NT2/D1 (cell line): ENCODE measurements at regions not wholly inside any gene's neighbourhood (a gene's known extent, or its start where the extent isn't known, plus 50 kb on each side); places are given as distances from the start of the nearest gene placed in this dataset.

ENCODE experiments used
- DNase-seq: peaks from one replicate; pipeline ENCODE4 v3.0.0-alpha.2; 2011; ENCODE audit warnings: low read depth, low spot score
- H3K27me3 ChIP-seq: 2 replicates; pipeline ENCODE4 v1.6.0; 2011; ENCODE audit warnings: mild to moderate bottlenecking; ENCODE audit not compliant: insufficient read length, insufficient read depth
- H3K36me3 ChIP-seq: 2 replicates; pipeline ENCODE4 v1.6.1; 2011; ENCODE audit warnings: mild to moderate bottlenecking, low read length, mixed read lengths; ENCODE audit not compliant: insufficient read depth, insufficient read length
- H3K4me1 ChIP-seq: 2 replicates; pipeline ENCODE4 v1.5.1; 2011; ENCODE audit not compliant: insufficient read depth, insufficient read length
- H3K4me3 ChIP-seq: 2 replicates; pipeline ENCODE4 v1.5.1; 2011; ENCODE audit warnings: low read depth; ENCODE audit not compliant: insufficient read length
- H3K9ac ChIP-seq: 2 replicates; pipeline ENCODE4 v1.6.0; 2011; ENCODE audit warnings: low read depth; ENCODE audit not compliant: insufficient read length
- H3K9me3 ChIP-seq: 2 replicates; pipeline ENCODE4 v1.5.1; 2011; ENCODE audit warnings: mild to moderate bottlenecking, low read length; ENCODE audit not compliant: insufficient read depth
- SUZ12 ChIP-seq: IDR thresholded peaks from 2 replicates; pipeline ENCODE4 v1.6.1; 2011; ENCODE audit not compliant: insufficient read length, insufficient read depth; ENCODE audit errors: extremely low read depth
- YY1 ChIP-seq: IDR thresholded peaks from 2 replicates; pipeline ENCODE4 v1.6.1; 2011; ENCODE audit not compliant: insufficient read length, insufficient read depth
- ZNF274 ChIP-seq: IDR thresholded peaks from 2 replicates; pipeline ENCODE4 v1.6.1; 2011; ENCODE audit warnings: mild to moderate bottlenecking, low read depth, low read length

- no peaks in the 10 kb centered on the region for H3K27me3 ChIP-seq
- H3K4me1 ChIP-seq = peaks cover 14% of the 10 kb centered on the region
- H3K9ac ChIP-seq = no peak overlapping the region
- no peaks in the 10 kb centered on the region for H3K9me3 ChIP-seq
- DNase-seq = no peak
- no peaks in the 10 kb centered on the region for H3K36me3 ChIP-seq
- no peak overlapping the region for H3K4me3 ChIP-seq
- TF ChIP-seq ZNF274 (no peak), YY1 (no peak), SUZ12 (no peak)
Observed at GRCh38 chr4:8762356-8762755, 109.3 kb downstream of the HMX1 start.

- DNase-seq = no peak
- peaks cover 14% of the 10 kb centered on the region for H3K4me1 ChIP-seq
- H3K27me3 ChIP-seq = no peaks in the 10 kb centered on the region
- no peak overlapping the region for H3K9ac ChIP-seq
- no peak overlapping the region for H3K4me3 ChIP-seq
- H3K36me3 ChIP-seq = no peaks in the 10 kb centered on the region
- no peak for TF ChIP-seq SUZ12
- no peak for TF ChIP-seq ZNF274
- no peak for TF ChIP-seq YY1
- H3K9me3 ChIP-seq = no peaks in the 10 kb centered on the region
Observed at GRCh38 chr4:8761824-8762205, 109.8 kb downstream of the HMX1 start.

GRCh38 chr4:8761167-8761823 is 110.3 kb downstream of the HMX1 start:
- no peaks in the 10 kb centered on the region for H3K27me3 ChIP-seq
- H3K4me3 ChIP-seq = no peak overlapping the region
- no peaks in the 10 kb centered on the region for H3K9me3 ChIP-seq
- H3K36me3 ChIP-seq = no peaks in the 10 kb centered on the region
- no peak overlapping the region for H3K9ac ChIP-seq
- H3K4me1 ChIP-seq = peaks cover 11% of the 10 kb centered on the region
- no peak for TF ChIP-seq SUZ12
- no peak for TF ChIP-seq YY1
- DNase-seq = no peak

- H3K27me3 ChIP-seq = no peaks in the 10 kb centered on the region
- DNase-seq = no peak
- no peak overlapping the region for H3K9ac ChIP-seq
- no peak overlapping the region for H3K4me3 ChIP-seq
- no peak for TF ChIP-seq YY1
- H3K4me1 ChIP-seq = peaks cover 5% of the 10 kb centered on the region
- no peaks in the 10 kb centered on the region for H3K9me3 ChIP-seq
- no peaks in the 10 kb centered on the region for H3K36me3 ChIP-seq
Observed at GRCh38 chr4:8760561-8760960, 111.1 kb downstream of the HMX1 start.

GRCh38 chr4:8759987-8760386 is 111.7 kb downstream of the HMX1 start:
- H3K36me3 ChIP-seq = no peaks in the 10 kb centered on the region
- no peak for TF ChIP-seq SUZ12
- no peak for TF ChIP-seq YY1
- TF ChIP-seq ZNF274 = no peak
- H3K9ac ChIP-seq = no peak overlapping the region
- H3K4me1 ChIP-seq = peaks cover 2% of the 10 kb centered on the region
- DNase-seq = no peak
- H3K9me3 ChIP-seq = no peaks in the 10 kb centered on the region
- no peak overlapping the region for H3K4me3 ChIP-seq
- no peaks in the 10 kb centered on the region for H3K27me3 ChIP-seq

- Histone ChIP-seq H3K9me3 (0 out of 2 replicates have a peak, but pooled peaks cover 6% of the 10 kb centered on the region), H3K4me3 (no peak overlapping the region), H3K27me3 (no peaks in the 10 kb centered on the region), H3K4me1 (peaks cover 1% of the 10 kb centered on the region), H3K36me3 (no peaks in the 10 kb centered on the region), H3K9ac (no peak overlapping the region)
- TF ChIP-seq SUZ12 (no peak), YY1 (no peak), ZNF274 (no peak)
- no peak for DNase-seq
Observed at GRCh38 chr4:8756816-8757215, 114.8 kb downstream of the HMX1 start.

- TF ChIP-seq YY1 = no peak
- no peak for TF ChIP-seq SUZ12
- TF ChIP-seq ZNF274 = no peak
- 0 out of 2 replicates have a peak, but pooled peaks cover 6% of the 10 kb centered on the region for H3K9me3 ChIP-seq
- H3K36me3 ChIP-seq = no peaks in the 10 kb centered on the region
- H3K27me3 ChIP-seq = no peaks in the 10 kb centered on the region
- no peak for DNase-seq
- no peaks in the 10 kb centered on the region for H3K4me1 ChIP-seq
- H3K9ac ChIP-seq = no peak overlapping the region
- H3K4me3 ChIP-seq = no peak overlapping the region
Observed at GRCh38 chr4:8754634-8755589, 116.7 kb downstream of the HMX1 start.
